A673 (cell line): ENCODE measurements at regions not wholly inside any gene's neighbourhood (a gene's known extent, or its start where the extent isn't known, plus 50 kb on each side); places are given as distances from the start of the nearest gene placed in this dataset.

ENCODE experiments used
- BruUV-seq: library from RNA; stranded (reverse); fragments of 400-500 nt; replicated peaks from 2 replicates; lab custom pipeline; 2021; lab: Mats Ljungman, UMichigan
- CTCF ChIA-PET: fragments of 300-600 bp; sonication (Branson Sonifier 250); formaldehyde crosslinking; loops from one replicate; lab custom pipeline; 2022; ENCODE audit warnings: antibody characterized with exemption; lab: Charles Lee
- POLR2A ChIA-PET: fragments of 300-600 bp; sonication (Branson Sonifier 250); formaldehyde crosslinking; loops from one replicate; lab custom pipeline; 2022; ENCODE audit warnings: antibody characterized with exemption; ENCODE audit not compliant: low non-redundant PET; lab: Charles Lee
- DNase-seq: peaks from one replicate; pipeline ENCODE4 v3.0.0-alpha.2; 2015; ENCODE audit warnings: low spot score
- H3K27ac ChIP-seq: fragments of 200-600 bp; sonication (generic); 2 replicates; pipeline ENCODE4 v1.5.1; 2016; ENCODE audit warnings: mixed run types, low read depth, mild to moderate bottlenecking, mixed read lengths, antibody characterized with exemption, low read length; ENCODE audit not compliant: poor library complexity, severe bottlenecking
- H3K27me3 ChIP-seq: fragments of 200-600 bp; sonication (generic); replicated peaks from 2 replicates; pipeline ENCODE4 v1.6.1; 2017; ENCODE audit warnings: mixed run types, low read depth, mild to moderate bottlenecking, mixed read lengths, antibody characterized with exemption, low read length; ENCODE audit not compliant: insufficient read depth, poor library complexity
- H3K36me3 ChIP-seq: fragments of 200-600 bp; sonication (generic); 2 replicates; pipeline ENCODE4 v1.6.1; 2016; ENCODE audit warnings: mixed run types, mild to moderate bottlenecking, mixed read lengths, antibody characterized with exemption, low read length; ENCODE audit not compliant: insufficient read depth, poor library complexity, severe bottlenecking
- H3K4me1 ChIP-seq: fragments of 200-600 bp; sonication (generic); 2 replicates; pipeline ENCODE4 v1.6.1; 2017; ENCODE audit warnings: mixed run types, mild to moderate bottlenecking, mixed read lengths, antibody characterized with exemption, low read length; ENCODE audit not compliant: insufficient read depth, poor library complexity, severe bottlenecking
- H3K4me3 ChIP-seq: fragments of 200-600 bp; sonication (generic); 2 replicates; pipeline ENCODE4 v1.5.1; 2016; ENCODE audit warnings: low read depth, mixed run types, mild to moderate bottlenecking, mixed read lengths, low read length; ENCODE audit not compliant: poor library complexity, severe bottlenecking
- H3K9me3 ChIP-seq: fragments of 200-600 bp; sonication (generic); 2 replicates; pipeline ENCODE4 v1.6.1; 2016; ENCODE audit warnings: mixed run types, low read depth, mild to moderate bottlenecking, mixed read lengths, antibody characterized with exemption, low read length; ENCODE audit not compliant: poor library complexity, severe bottlenecking
- CTCF ChIP-seq: fragments of 300-800, 200-600 bp; sonication (generic); conservative IDR thresholded peaks from 2 replicates; pipeline ENCODE4 v1.5.1; 2017; ENCODE audit warnings: low read depth, mild to moderate bottlenecking, antibody characterized with exemption, low read length, moderate library complexity, mixed read lengths
- EZH2 ChIP-seq: fragments of 200-600 bp; sonication (generic); IDR thresholded peaks from 2 replicates; pipeline ENCODE4 v1.6.1; 2017; ENCODE audit warnings: borderline replicate concordance, low read depth, mild to moderate bottlenecking, mixed read lengths, antibody characterized with exemption, low read length; ENCODE audit not compliant: poor library complexity, severe bottlenecking
- intact Hi-C: fragments of 100-400 bp; cut with micrococcal nuclease; formaldehyde crosslinking; loops from one replicate; pipeline ENCODE4 v1.10.0; 2022; ENCODE audit not compliant: unreplicated experiment

- no peaks in the 10 kb centered on the region for H3K9me3 ChIP-seq
- H3K27ac ChIP-seq: no peak overlapping the region
- CTCF ChIA-PET: no interaction called here
- no peak for DNase-seq
- no TSS peak for BruUV-seq
- no peaks in the 10 kb centered on the region for H3K36me3 ChIP-seq
- intact Hi-C loops: no loop called here
- POLR2A ChIA-PET: no interaction called here
- TF ChIP-seq CTCF (no peak), EZH2 (no peak)
- peaks cover 13% of the 10 kb centered on the region for H3K27me3 ChIP-seq
- H3K4me1 ChIP-seq: no peaks in the 10 kb centered on the region
- no peak overlapping the region for H3K4me3 ChIP-seq
Observed at GRCh38 chr22:49381595-49382450, 445.9 kb downstream of the BRD1 start.

GRCh38 chr22:49380828-49381114, 446.9 kb downstream of the BRD1 start:
- POLR2A ChIA-PET: no interaction called here
- no peak for TF ChIP-seq EZH2
- no peak for TF ChIP-seq CTCF
- H3K4me3 ChIP-seq: no peak overlapping the region
- peaks cover 16% of the 10 kb centered on the region for H3K27me3 ChIP-seq
- no TSS peak for BruUV-seq
- no peak overlapping the region for H3K27ac ChIP-seq
- DNase-seq: no peak
- H3K4me1 ChIP-seq: no peaks in the 10 kb centered on the region
- H3K9me3 ChIP-seq: no peaks in the 10 kb centered on the region
- CTCF ChIA-PET: no interaction called here
- H3K36me3 ChIP-seq: no peaks in the 10 kb centered on the region
- intact Hi-C loops: no loop called here

GRCh38 chr22:49380095-49380827, 447.4 kb downstream of the BRD1 start:
- Histone ChIP-seq H3K9me3 (no peaks in the 10 kb centered on the region), H3K4me3 (no peak overlapping the region), H3K4me1 (no peaks in the 10 kb centered on the region), H3K27me3 (peaks cover 16% of the 10 kb centered on the region), H3K36me3 (no peaks in the 10 kb centered on the region), H3K27ac (no peak overlapping the region)
- CTCF ChIA-PET: no interaction called here
- BruUV-seq: no TSS peak
- intact Hi-C loops: no loop called here
- DNase-seq: no peak
- no peak for TF ChIP-seq CTCF
- TF ChIP-seq EZH2: no peak
- POLR2A ChIA-PET: no interaction called here
